ENCODE measurements at regions not wholly inside any gene's neighbourhood (a gene's known extent, or its start where the extent isn't known, plus 50 kb on each side); places are given as distances from the start of the nearest gene placed in this dataset.

DNA sequence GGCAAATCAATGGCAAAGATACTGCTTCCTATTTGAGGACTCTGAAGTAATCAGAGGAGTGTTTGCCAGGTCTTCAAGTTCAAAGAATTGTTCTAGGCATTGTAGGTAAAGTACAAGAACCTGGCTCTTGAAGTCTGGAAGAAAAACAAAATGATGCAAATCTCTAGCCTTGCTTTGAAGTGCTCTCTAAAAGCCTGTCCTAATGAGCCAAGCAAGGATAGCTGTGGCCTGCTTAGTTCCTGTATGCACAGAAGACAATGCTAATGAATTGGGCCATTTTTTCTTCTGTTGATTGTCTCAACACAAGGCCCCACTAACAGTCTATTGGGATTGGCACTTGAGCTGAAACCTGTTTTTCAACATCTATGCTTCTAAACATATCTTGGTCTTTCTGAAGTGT lies 165.0 kb upstream of the POU3F2 start:
- DNase-seq: no peak

DNA sequence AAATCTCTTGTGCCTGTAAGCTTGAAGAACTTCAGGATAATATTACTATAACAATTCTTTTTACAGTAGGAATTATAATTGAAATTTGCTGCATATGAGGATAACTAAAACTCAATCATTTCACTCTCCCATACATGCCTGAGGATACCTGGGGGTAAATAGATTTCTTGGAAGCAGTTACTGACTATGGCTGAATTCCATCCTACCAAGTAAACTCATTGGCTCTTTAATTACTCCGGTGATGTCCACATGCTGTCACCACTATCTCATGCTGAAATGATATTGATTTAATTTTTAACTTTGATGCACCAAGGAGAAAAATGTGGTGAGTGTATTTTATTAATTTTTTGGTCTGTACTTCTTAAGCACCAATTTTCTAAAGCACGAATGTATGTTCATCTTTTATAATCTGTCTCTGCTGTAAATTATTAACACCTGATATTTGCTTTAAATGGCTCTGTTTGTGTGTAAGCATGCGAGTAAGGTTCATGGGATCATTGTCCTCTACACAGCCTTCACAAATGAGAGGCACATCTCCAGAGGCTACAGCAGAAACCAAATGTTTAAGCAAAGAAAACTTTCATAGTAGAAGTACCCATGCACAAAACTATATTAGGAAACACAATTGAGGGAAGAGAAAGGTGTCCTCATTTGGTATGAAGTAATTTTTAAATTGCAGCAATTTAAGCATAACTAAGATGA lies 164.2 kb upstream of the POU3F2 start:
- DNase-seq: no peak

DNA sequence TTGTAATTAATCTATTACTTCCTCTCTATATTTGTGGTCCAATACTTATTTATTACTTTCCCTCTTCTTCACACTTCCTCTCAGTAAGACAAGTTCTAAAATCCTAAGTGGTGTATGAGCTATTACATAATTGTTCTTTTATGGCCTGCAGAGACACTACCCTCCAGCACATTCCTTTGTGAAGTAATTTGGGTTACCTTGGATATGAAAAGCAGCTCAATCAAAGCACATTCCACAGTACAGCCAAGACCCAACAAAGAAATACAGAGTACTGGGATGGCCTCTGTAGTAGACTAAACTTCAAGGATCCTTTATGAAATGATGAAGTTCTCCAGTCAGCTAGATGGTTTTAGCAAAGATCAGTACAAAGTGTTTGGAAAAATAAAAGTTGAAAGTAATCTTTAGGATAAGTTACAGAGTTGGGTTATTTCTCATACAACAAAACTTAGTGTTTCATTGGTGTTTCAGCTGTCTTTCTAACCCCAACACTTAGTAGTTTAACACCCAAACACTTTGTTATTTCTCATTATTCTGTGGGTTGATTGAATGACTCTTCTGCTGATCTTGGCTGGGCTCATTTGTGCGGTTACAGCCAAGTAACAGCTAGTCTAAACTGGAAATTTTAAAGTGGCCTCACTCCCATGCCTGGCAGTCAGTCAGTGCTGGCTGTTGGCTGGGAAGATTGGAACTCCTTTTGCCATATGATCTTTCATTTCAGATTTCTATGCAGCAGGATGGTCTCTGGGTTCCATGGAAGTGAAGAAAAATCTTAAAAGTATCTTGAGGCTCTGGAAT lies 161.5 kb upstream of the POU3F2 start:
- no peak for DNase-seq

DNA sequence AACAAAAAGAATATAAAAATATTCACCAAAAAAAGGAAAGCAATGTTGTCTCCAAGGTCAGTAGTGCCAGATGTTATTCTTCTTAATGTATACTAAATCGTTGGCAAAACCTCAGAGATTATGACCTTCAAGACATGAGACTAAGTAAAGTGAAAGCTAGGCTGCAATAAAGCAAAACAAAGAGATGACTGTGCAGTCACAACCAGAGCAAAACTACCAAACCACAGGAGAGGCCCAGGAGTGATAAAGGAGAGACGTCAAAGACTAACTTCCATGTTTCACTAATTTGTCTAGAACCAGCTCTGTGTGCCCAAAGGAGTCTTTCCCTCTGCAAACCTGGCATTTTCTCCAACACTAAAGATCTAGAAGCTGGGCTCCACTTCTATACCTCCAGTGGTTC lies 155.9 kb upstream of the POU3F2 start:
- DNase-seq: no peak

DNA sequence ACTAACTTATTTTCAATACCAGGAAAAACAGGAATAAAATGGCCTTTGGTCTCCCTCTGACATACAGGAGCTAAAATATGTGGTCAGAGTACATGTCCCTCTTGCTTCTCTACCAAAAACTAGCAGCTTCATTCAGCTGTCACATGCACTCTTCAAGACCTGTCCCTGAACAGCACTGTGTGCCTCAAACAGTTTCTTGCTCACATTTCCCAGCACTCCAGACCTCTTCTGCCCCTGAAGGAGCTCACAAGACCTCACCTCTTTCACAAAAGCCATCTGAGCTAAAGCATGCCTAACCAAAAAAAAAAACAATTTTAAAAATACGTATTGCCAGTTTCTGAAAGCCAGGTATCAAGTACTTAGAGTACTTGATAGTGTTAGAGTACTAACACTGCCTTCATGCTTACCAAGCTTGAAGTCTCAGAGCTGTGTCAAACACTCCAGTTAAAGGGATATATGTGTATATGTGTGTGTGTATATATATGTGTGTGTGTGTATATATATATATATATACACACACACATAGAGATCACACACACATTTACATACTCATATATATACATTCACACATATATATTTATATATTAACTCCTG lies 148.3 kb upstream of the POU3F2 start:
- DNase-seq: no peak

DNA sequence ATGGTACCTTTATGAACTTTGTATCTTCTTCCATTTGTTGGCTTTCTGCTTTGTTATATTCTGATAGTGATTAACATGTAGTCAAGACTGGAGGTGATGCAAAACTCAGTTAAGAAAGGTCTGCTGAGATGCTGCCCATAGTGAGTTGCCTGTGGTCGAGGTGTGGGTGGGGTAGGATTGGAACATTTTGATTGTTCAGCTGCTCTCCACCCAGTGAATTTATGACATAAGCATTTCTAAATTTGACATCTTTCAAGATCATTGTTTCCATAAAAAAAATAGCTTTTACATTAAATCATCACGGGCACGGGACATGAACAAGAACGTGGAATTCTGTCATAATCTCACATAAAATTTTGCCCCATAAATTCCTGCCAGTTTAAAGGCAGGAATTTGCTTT lies 146.6 kb upstream of the POU3F2 start:
- no peak for DNase-seq

DNA sequence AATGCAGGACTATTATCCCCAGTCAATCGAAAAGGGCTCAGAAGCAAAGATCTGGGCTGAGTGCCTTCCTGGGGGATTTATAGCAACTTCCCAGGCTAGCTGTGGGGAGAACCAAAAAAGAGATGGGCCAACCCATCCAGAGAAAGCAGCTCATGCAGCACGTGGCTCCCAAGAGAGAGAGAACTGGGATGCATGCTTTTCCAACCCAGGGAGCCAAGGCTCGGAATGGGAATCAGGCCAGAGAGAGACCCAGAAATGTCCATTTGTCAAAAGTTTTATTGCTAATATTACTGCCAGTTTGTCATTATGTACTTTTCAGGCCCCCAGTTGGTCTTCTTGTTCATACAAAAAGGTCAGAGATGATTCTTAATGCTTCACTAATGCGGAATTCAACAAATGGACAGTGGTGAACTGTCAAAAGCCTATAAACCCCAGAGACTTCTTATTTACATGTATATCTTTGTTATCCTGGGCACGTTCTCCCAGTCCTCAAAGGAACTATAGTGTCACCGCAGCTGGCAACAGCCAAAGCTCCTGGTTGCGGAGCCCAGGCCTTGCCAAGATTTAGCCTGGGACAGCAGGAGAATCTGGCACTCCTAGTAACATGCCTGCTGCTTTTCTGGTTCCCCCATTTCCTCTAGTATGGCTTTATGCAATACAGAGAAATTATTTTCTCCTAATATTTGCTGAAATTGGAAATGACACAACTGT lies 139.1 kb upstream of the POU3F2 start:
- no peak for DNase-seq

DNA sequence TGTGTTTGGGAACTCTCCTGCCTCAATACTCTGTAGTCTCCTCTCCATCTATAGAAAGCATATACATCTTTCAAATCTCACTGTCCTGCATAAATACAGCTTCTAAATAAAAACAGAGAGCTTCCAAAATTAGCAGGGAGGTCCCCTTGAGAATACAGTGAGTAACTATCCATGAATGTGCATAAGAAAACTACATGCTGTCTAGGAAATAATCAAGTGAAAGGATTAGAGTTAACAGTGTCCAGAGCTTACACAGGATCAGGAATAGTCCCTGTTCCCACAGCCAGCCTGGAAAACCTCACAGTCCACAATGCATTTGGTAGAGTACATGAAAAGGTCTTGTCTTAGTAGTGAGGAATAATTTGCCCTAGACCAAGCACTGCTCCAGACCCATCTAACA lies 123.0 kb upstream of the POU3F2 start:
- no peak for DNase-seq

DNA sequence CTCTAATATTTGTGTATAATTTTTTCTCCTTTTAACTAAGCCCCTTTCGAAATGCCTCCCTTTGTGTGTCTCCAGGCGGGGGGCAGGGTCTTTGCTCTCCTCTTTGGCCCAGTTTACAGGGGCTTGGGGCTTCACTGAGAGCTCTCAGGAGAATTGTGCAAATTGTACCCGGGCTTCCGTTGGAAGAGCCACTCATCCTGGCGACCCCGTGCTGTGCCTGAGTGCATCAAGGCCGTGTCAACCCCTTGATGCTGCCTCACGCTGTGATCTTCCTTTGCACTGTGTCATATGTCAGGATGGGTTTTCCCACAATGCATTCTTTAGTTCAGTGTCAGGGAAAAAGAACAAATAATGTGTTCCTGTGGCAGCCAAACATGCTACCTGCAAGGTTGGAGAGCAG lies 118.0 kb upstream of the POU3F2 start:
- DNase-seq: no peak

DNA sequence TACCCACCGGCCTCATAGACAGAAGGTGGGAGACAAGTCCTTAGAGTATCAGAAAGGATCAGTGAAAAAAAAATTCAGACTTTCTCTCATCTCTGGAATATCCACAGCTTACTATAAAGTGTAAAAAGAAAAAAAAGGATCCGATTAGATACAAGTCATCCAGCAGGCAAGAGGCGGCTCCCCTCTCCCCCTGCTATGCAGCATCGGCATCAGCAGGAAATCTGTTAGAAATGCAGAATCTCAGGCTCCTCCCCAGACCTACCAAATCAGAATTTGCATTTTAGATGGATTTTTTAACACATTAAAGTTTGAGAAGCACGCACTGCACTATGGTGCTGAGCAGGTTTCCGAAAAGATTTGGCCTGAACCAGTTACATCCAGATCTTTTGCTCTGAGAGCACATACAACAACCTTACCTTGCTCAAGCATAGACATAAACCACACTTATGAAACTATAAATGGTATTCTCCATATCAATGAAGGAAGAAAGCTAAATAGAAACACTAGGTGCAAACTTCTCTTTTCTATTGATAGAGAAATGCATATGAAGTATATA lies 117.0 kb upstream of the POU3F2 start:
- DNase-seq: no peak

DNA sequence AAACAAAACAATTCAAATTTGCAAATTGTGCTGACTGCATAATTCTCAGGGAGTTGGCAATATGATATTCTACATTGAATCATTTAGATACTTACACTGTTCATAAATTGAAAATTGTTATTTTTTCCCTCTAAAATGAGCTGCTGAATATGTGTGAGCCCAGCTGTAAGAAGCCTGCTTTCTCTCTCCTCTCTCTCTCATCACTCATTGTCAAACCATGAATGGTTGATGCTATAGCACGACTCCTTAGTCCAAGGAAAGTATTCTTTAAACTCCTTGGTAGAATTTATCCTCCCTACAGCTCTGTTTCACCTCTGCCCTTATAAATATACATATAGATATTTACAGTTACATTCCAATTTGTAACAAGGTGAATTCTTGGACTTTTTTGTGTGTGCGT lies 116.4 kb upstream of the POU3F2 start:
- DNase-seq: no peak

DNA sequence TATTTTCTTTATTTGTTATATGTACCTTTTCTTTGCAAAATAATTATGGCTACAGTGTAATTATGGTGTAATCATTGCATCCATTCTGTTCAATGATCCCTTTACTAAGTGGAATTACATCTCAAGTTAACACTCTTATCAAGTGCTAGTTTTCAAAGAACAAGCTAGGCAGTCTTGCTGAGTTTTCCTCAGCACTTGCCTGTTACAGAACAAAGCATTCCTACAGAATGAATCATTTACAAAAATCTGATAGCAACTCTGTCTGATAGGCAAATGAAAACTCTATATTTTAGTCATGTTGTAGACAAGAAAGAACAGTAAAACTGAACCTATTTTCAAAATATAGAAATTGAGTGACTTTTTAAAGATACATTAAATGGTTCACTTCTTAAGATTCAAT lies 109.8 kb upstream of the POU3F2 start:
- DNase-seq: no peak

DNA sequence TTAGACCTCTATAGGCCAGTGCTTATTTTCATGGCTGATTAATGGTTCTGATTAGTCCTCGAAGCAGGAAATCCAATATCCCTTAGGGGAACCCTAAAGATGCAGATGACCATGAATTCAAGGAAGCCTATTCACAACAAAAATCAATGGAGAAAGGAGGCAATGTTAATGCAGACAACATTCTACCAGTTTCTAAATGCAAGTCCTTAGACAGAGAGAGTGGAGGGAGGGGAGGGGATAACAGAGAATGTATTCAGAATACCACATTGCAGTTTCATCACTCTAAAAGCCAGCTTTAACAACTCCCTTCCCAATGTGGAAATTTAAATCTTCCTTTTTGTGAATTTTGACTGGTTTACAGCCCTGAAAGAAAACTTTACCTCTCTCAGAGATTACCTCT lies 87.1 kb upstream of the POU3F2 start:
- no peak for DNase-seq

DNA sequence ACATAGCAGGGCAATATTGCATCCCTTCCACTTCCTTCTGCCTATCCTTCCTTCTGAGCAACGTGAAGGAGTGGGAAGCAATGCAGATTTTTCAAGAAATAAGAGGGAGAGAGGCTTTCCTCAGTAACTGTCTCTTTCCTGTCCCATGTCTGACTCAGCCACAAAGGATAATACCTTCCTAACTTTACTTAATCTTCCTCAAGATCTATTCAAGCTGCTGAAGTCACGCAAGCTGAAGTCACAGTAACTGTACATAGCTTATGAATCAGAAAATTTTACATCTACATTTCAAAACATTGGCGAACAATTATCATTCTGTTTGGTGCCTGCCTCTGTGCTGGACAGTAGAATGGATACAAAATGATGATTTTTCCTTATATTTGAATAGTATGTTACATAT lies 86.4 kb upstream of the POU3F2 start:
- no peak for DNase-seq

DNA sequence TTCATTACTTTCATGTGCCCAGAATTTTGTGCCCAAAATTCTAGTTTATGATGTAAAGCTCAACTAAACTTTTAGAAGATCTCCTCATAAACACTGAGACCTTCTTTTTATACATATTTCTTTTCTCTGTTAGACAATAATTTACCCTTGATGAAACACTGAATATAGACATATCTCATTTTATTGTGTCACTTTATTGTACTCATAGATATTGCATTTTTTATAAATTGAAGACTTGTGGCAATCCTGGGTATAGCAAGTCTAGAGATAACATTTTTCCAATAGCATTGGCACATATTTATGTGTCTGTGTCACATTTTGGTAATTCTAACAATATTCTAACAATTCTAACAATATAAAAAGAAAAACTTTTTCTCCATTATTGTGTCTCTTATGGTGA lies 74.9 kb upstream of the POU3F2 start:
- DNase-seq: no peak

DNA sequence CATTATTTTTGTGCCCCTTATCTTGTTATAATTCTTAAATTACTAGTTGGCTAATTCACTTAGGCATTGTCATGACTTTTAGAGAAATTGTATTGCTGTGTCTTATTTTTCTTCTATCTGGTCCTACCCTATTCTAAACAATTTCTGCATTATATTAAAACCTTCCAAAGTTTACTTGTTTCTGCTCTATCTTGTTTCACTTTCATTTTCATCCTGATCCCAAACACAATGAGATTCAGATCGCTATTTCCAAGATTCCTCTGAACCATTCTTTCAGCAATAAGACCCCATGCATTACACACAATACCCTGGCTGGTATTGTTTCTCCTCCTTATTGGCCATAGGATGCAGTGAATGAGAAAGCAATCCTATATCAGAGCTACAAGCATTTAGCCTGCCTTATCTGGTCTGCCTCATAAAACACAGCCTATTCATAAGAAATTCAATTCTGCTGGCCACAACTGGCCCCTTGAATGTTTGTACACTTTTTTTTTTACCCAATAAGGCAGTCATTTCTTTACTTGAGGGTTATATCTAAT lies 69.9 kb upstream of the POU3F2 start:
- no peak for DNase-seq

DNA sequence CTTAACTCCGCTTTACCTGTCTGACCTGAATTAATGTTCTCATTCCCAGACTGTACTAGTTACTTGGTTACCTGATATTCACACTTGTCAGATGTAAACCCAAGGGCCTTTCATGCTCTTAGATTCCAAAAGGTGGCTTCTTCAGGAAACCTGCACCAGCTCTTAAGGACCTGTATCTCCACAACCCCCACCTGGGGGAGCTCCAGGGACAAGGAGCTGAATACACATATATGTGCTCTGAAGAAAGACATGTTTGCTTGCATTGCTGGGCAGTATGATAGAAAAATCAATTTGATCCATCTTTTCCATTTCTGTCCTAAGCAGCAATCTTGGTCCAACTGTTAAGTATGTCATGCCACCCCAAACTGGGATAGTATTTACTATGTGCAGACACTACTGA lies 64.8 kb upstream of the POU3F2 start:
- no peak for DNase-seq

DNA sequence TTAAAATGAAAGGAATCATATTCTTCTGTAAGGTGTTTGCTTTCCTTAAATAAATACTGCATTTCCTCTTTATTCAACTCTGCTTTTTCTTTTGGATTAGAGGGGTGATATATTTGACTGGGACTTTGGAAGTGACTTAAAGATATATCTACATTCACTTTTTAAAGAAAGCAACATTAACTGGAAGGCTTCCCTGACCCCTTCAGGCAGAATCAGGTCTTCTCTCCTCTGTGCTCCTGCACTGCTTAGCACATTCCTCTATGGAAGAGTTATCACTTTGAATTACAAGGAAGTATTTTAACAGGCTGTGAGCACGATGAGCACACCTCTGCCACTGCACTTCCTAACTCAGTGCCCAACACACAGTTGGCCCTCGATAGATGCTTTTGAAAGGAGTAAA lies 59.2 kb upstream of the POU3F2 start:
- DNase-seq: no peak

DNA sequence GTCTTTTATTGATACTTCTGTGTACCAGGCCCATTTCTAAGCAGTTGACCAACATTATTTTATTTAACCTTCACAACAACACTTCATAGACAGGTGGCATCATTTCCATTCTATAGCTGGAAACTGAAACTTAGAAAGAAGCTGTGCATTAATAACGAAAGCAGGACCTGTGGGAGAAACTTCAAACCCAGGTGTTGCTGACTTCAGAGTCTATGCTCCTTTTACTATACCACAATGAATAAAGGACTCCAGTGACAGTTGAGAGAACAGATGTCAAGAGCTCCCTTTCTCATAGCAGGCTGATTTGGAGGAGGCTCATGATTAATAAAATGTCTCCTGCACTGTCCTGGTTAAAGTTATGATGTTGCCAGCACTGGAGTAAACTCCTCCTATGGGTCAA lies 56.6 kb upstream of the POU3F2 start:
- DNase-seq: no peak

DNA sequence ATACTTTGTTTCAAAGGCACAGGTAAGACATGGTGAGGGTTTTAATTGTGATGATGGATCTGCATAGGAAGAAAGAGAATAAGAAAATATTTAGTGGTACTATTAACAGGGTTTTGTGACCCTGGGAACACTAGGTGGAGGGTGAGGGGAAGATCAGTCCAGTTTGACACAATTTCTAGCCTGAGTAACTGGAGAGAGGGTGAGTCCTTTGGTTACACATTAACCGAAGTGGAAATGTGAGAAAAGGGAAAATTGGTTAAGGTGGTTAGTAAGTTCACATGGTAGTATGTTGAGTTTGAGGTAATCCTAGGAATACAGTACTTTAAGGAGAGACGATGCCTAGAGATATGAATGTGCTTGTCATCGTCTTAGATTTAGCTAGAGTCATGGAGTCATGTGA lies 54.8 kb upstream of the POU3F2 start:
- no peak for DNase-seq

DNA sequence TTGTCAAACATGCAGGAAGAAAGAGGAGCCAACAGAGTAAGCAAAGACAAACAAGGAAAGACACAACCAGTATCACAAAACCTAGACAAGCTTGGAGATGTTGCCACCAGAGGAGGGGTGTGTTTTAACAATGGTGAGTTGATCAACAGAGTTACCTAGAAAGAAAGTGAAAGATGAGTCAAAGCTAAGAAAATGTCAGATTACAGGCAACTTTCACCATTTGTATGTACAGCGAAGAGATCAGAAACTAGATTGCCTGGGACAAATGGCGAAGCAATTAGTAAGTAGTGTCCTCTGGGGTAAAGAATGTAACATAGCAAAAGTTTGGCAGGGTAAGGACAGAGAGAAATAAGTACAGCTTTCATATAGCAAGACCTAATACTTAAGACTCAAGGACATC lies 51.6 kb upstream of the POU3F2 start:
- DNase-seq: no peak

DNA sequence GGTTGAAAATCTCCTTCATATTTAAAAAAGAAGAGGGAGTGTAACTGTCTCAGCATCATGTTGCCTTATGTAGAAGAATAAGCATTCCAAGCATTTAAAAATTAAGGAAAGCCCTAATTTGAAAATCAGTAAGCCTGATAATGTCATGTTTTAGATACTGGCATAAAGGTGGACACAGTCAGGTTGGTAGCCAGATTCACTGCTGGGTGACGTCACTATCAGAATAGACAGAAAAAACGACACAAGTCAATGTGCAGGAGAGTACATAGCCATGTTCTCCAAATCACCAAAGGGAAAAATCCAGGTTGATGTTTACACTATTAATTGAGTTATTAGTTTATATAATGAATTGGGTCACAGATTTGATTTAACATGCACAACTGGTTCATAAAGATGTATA lies 50.8 kb upstream of the POU3F2 start:
- no peak for DNase-seq
